Parathyroid adenoma (tissue), 2 donors: ENCODE measurements at regions not wholly inside any gene's neighbourhood (a gene's known extent, or its start where the extent isn't known, plus 50 kb on each side); places are given as distances from the start of the nearest gene placed in this dataset.

Experiments used
- H2AFZ ChIP-seq: fragments of 300-600 bp; sonication (generic); one replicate; pipeline ENCODE4 v1.7.0; 2017; ENCODE audit warnings: antibody characterized with exemption, mild to moderate bottlenecking
- H3K27ac ChIP-seq: fragments of 300-600 bp; sonication (generic); one replicate; pipeline ENCODE4 v1.7.0; 2017
- H3K27me3 ChIP-seq: fragments of 300-600 bp; sonication (generic); one replicate; pipeline ENCODE4 v1.7.0; 2017; ENCODE audit warnings: low read length; ENCODE audit not compliant: control insufficient read depth, insufficient read depth
- H3K36me3 ChIP-seq: fragments of 300-600 bp; sonication (generic); one replicate; pipeline ENCODE4 v1.7.0; 2017; ENCODE audit warnings: low read length; ENCODE audit not compliant: control insufficient read depth, insufficient read depth
- H3K4me1 ChIP-seq: fragments of 300-600 bp; sonication (generic); one replicate; pipeline ENCODE4 v1.7.0; 2017; ENCODE audit warnings: control low read depth
- H3K4me2 ChIP-seq: fragments of 300-600 bp; sonication (generic); one replicate; pipeline ENCODE4 v1.7.0; 2017; ENCODE audit warnings: low read length
- H3K4me3 ChIP-seq: fragments of 300-600 bp; sonication (generic); one replicate; pipeline ENCODE4 v1.7.0; 2017; ENCODE audit warnings: low read depth, low read length
- H3K79me2 ChIP-seq: fragments of 300-600 bp; sonication (generic); one replicate; pipeline ENCODE4 v1.7.0; 2017; ENCODE audit warnings: control low read depth
- H3K9ac ChIP-seq: fragments of 300-600 bp; sonication (generic); one replicate; pipeline ENCODE4 v1.7.0; 2017; ENCODE audit warnings: mild to moderate bottlenecking
- H3K9me3 ChIP-seq: fragments of 300-600 bp; sonication (generic); one replicate; pipeline ENCODE4 v1.7.0; 2017; ENCODE audit warnings: low read length; ENCODE audit not compliant: control insufficient read depth
- CTCF ChIP-seq: fragments of 300-600 bp; sonication (generic); IDR thresholded peaks from one replicate; pipeline ENCODE4 v1.7.0; 2017; ENCODE audit warnings: antibody characterized with exemption, mild to moderate bottlenecking
- donor health status: primary hyperparathyroidism.

GRCh38 chr1:220455559-220455958 is 72.4 kb upstream of the MARK1 start:
- no peaks in the 10 kb centered on the region for H3K4me1 ChIP-seq
- no peak for TF ChIP-seq CTCF
- no peaks in the 10 kb centered on the region for H3K27me3 ChIP-seq
- H3K4me2 ChIP-seq, result no peak overlapping the region
- H3K79me2 ChIP-seq, result no peaks in the 10 kb centered on the region
- no peak overlapping the region for H3K27ac ChIP-seq
- no peaks in the 10 kb centered on the region for H3K9me3 ChIP-seq
- no peak overlapping the region for H3K4me3 ChIP-seq
- no peak overlapping the region for H2AFZ ChIP-seq
- no peaks in the 10 kb centered on the region for H3K36me3 ChIP-seq
- H3K9ac ChIP-seq, result no peak overlapping the region

GRCh38 chr1:220454155-220454777 is 73.7 kb upstream of the MARK1 start:
- H3K9me3 ChIP-seq, result no peaks in the 10 kb centered on the region
- H2AFZ ChIP-seq, result no peak overlapping the region
- no peaks in the 10 kb centered on the region for H3K27me3 ChIP-seq
- H3K4me2 ChIP-seq, result no peak overlapping the region
- no peak overlapping the region for H3K9ac ChIP-seq
- no peaks in the 10 kb centered on the region for H3K79me2 ChIP-seq
- no peaks in the 10 kb centered on the region for H3K4me1 ChIP-seq
- no peak for TF ChIP-seq CTCF
- no peak overlapping the region for H3K4me3 ChIP-seq
- no peak overlapping the region for H3K27ac ChIP-seq
- H3K36me3 ChIP-seq, result no peaks in the 10 kb centered on the region

- Histone ChIP-seq H3K27me3 (no peaks in the 10 kb centered on the region), H3K9me3 (no peaks in the 10 kb centered on the region), H3K36me3 (no peaks in the 10 kb centered on the region), H3K79me2 (no peaks in the 10 kb centered on the region), H3K27ac (no peak overlapping the region), H3K4me1 (no peaks in the 10 kb centered on the region), H3K4me2 (no peak overlapping the region), H2AFZ (no peak overlapping the region), H3K4me3 (no peak overlapping the region), H3K9ac (no peak overlapping the region)
- TF ChIP-seq CTCF, result no peak
Measured at GRCh38 chr1:220453371-220453770, 74.6 kb upstream of the MARK1 start.

GRCh38 chr1:220451532-220451931 is 76.4 kb upstream of the MARK1 start:
- Histone ChIP-seq H2AFZ (no peak overlapping the region), H3K4me2 (no peak overlapping the region), H3K4me1 (no peaks in the 10 kb centered on the region), H3K27ac (no peak overlapping the region), H3K4me3 (no peak overlapping the region), H3K36me3 (no peaks in the 10 kb centered on the region), H3K79me2 (no peaks in the 10 kb centered on the region), H3K27me3 (no peaks in the 10 kb centered on the region), H3K9me3 (no peaks in the 10 kb centered on the region), H3K9ac (no peak overlapping the region)
- no peak for TF ChIP-seq CTCF

GRCh38 chr1:220450927-220451326 is 77.0 kb upstream of the MARK1 start:
- Histone ChIP-seq H3K27ac (no peak overlapping the region), H3K79me2 (no peaks in the 10 kb centered on the region), H3K4me1 (no peaks in the 10 kb centered on the region), H3K9me3 (no peaks in the 10 kb centered on the region), H3K4me2 (no peak overlapping the region), H3K36me3 (no peaks in the 10 kb centered on the region), H2AFZ (no peak overlapping the region), H3K27me3 (no peaks in the 10 kb centered on the region), H3K4me3 (no peak overlapping the region), H3K9ac (no peak overlapping the region)
- no peak for TF ChIP-seq CTCF
